Mucosa of rectum (tissue), 2 donors: ENCODE measurements at regions not wholly inside any gene's neighbourhood (a gene's known extent, or its start where the extent isn't known, plus 50 kb on each side); places are given as distances from the start of the nearest gene placed in this dataset.

Experiments
- H3K27ac ChIP-seq, 2 donors: one replicate each; pipeline ENCODE4 v1.7.0; 2013; ENCODE audit warnings: inconsistent platforms in 2 of 2, low read depth in 2 of 2, low read length in 2 of 2
- H3K27me3 ChIP-seq, 2 donors: one replicate each; pipeline ENCODE4 v1.7.0; 2013; ENCODE audit warnings: low read length in 2 of 2; ENCODE audit not compliant: control insufficient read depth in 2 of 2, insufficient read depth in 2 of 2
- H3K36me3 ChIP-seq, 2 donors: one replicate each; pipeline ENCODE4 v1.7.0; 2013; ENCODE audit warnings: low read length in 2 of 2; ENCODE audit not compliant: control insufficient read depth in 2 of 2, insufficient read depth in 2 of 2
- H3K4me1 ChIP-seq, 2 donors: one replicate each; pipeline ENCODE4 v1.7.0; 2013; ENCODE audit warnings: low read length in 2 of 2, mild to moderate bottlenecking in 1 of 2; ENCODE audit not compliant: control insufficient read depth in 2 of 2, insufficient read depth in 2 of 2
- H3K4me3 ChIP-seq, 2 donors: one replicate each; pipeline ENCODE4 v1.7.0; 2013; ENCODE audit warnings: low read length in 2 of 2
- H3K9ac ChIP-seq, 2 donors: one replicate each; pipeline ENCODE4 v1.7.0; 2013; ENCODE audit warnings: low read length in 2 of 2, low read depth in 1 of 2, mild to moderate bottlenecking in 1 of 2
- H3K9me3 ChIP-seq, 2 donors: one replicate each; pipeline ENCODE4 v1.7.0; 2013; ENCODE audit warnings: low read length in 2 of 2; ENCODE audit not compliant: control insufficient read depth in 2 of 2
- donor health status: healthy.
- donor health status: Normal muscosa, but diverticular disease.

DNA sequence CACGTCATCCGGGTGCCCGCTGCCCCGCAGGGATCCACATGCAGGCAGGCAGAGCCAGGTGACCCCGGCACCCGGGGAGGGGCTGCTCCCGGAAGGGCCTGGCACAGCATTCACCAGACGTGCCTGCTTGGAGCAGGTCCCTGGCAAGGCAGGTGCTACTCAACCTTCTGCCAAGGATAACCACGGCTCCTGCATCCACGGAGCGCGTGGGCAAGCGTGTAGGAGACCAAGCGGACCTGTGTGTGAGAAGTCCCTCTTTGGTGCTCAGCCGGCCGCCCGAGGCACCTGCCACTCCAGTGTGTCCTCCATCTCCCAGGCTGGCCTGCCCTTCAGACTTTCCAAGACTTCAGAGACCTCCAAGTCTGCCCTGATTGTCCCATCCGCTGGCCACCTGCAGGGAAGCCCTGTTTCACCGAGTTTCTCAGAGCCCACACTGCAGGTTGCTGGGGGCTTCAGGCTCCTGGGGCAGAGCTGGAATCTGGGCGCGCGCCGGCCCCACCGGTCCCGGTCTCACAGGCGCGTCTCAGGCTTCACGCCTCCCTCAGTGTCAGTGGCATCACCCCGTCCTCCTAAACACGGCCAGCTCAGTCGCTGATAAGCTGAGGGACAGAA is 124.3 kb downstream of the DLL1 start:
- no peaks in the 10 kb centered on the region for H3K9me3 ChIP-seq
- H3K36me3 ChIP-seq: no peaks in the 10 kb centered on the region
- no peaks in the 10 kb centered on the region for H3K4me1 ChIP-seq
- no peak overlapping the region for H3K4me3 ChIP-seq
- H3K9ac ChIP-seq: no peak overlapping the region
- H3K27ac ChIP-seq: no peak overlapping the region
- no peaks in the 10 kb centered on the region for H3K27me3 ChIP-seq

DNA sequence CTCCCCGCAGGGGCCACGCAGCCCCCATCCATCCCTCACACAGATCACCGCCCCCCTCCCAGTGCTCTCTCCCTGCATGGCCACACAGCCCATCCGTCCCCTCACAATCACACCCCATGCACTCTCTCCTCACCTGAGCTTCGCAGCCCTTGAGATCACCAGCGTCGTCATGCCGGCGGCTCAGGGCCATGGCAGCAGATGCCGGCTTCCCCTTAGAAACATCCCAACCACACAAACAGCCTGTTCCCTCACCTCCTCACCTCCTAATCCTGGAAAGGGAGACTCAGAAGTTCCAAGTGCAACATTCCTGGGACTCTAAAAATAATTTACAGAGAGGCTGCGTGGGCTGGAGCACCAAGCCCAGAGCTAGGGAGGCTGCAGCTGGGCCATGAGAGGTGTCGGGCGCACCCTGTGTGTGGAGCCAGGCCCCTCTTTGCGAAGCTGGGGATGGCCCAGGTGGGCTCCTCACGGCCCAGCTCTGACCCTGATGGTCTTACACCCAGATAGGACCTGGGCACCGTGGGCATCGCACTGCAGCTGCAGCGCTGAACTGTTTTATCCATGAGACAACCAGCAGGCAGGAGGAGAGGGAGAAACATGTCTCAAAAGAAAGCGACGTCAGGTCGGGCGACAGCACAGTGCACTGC is 125.3 kb downstream of the DLL1 start:
- Histone ChIP-seq H3K9me3 (no peaks in the 10 kb centered on the region), H3K4me3 (no peak overlapping the region), H3K36me3 (no peaks in the 10 kb centered on the region), H3K27ac (no peak overlapping the region), H3K27me3 (no peaks in the 10 kb centered on the region), H3K4me1 (no peaks in the 10 kb centered on the region), H3K9ac (no peak overlapping the region)

DNA sequence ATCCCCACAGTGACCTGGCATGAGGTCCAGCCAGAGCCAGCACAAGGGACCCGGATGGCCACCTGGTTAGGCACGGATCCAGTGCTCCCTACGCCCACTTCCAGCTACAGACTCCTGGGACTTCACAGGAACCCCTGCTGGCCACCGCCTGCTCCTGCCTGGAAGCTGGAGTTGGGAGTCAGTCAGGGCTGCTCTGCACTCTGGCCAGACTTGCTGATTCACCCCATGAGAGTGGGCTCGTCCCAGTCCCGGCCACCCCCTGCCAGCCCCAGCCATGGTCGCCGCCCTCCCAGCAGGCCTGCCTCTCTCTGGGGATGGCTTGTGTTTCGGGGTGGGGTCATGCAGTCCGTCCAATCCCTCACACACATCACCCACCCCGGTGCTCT is 125.8 kb downstream of the DLL1 start:
- Histone ChIP-seq H3K4me3 (no peak overlapping the region), H3K27ac (no peak overlapping the region), H3K9ac (no peak overlapping the region), H3K27me3 (no peaks in the 10 kb centered on the region), H3K36me3 (no peaks in the 10 kb centered on the region), H3K4me1 (no peaks in the 10 kb centered on the region), H3K9me3 (no peaks in the 10 kb centered on the region)

DNA sequence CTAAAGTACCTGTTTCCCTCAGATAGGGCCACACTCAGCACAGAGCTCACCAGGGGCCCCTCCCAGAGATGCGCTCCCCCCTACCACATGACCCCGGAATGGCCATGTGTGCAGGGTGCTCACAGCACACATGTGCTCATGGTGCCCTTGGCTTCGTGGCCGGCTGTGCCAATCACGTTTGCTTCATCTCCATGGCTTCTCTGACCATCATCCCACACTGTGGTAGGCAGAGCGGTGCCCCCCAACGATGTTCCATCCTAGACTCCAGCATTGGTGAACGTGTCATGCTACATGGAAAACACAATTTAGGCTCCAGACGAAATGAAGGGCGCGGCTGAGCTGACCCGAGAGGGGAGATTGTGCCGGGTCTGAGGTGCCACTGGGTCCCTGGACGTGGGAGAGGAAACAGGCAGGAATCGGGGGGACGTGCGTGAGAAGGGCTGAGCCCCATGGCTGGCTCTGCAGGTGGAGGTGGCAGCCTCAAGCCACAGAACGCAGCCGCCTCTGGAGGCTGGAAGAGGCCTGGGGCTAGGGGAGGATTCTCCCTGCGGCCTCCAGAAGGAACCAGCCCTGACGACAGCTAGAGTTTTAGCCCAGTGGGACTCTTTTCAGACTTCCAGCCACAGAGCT is 126.5 kb downstream of the DLL1 start:
- H3K4me3 ChIP-seq: no peak overlapping the region
- no peaks in the 10 kb centered on the region for H3K36me3 ChIP-seq
- H3K9ac ChIP-seq: no peak overlapping the region
- H3K9me3 ChIP-seq: no peaks in the 10 kb centered on the region
- H3K27ac ChIP-seq: no peak overlapping the region
- H3K27me3 ChIP-seq: no peaks in the 10 kb centered on the region
- no peaks in the 10 kb centered on the region for H3K4me1 ChIP-seq

DNA sequence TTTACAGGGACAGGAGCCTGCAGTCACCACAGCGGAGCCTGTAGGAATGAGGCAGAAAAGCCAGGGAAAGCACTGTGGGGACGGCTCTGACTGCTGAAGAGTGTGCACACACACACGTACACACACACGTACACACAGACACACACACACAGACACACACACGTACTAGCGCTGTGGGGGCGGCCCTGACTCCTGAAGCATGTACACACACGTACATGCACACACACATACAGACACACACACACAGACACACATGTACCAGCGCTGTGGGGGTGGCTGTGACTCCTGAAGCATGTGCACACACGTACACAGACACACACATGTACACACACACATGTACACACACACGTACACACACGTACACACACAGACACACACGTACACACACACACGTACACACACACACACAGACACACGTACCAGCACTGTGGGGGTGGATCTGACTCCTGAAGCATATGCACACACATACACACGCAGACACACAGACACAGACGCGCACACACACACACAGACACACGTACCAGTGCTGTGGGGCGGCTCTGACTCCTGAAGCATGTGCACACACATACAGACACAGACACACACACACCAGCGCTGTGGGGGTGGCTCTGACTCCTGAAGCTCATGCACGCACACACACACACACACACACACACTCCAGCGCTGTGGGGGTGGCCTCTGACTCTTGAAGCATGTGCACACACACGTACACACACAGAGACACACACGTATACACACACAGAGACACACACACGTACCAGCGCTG is 127.3 kb downstream of the DLL1 start:
- Histone ChIP-seq H3K9me3 (no peaks in the 10 kb centered on the region), H3K27ac (no peak overlapping the region), H3K9ac (no peak overlapping the region), H3K36me3 (no peaks in the 10 kb centered on the region), H3K4me3 (no peak overlapping the region), H3K4me1 (no peaks in the 10 kb centered on the region), H3K27me3 (no peaks in the 10 kb centered on the region)

DNA sequence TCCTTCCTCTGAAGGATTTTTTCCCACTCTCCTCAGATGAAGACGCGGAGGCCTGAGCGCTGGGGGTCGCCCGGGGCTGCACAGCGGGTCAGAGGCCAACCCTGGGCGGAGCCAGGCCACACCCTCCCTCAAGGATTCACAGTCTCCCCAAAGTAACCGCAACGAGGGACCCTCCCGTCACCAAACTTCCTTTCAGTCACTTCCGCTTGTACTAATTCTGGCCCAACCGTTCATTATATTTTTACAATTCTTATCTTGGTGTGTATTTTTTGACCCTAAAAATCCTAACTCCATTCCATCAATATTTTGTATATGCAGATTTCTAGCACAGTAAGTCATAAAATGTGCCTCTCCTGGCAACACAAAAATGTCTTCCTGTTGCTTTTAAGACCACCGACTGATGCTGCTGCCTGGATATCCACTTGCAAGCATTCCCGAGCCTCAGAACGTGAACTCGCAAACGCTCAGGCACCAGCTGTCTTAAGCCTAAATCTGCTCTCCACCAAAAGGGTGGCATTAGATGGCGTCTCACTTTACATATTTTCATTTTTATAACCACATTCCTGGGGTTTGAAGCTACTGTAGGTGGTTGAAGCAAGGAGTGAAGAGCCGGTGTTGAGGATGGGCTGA is 128.0 kb downstream of the DLL1 start:
- no peak overlapping the region for H3K4me3 ChIP-seq
- H3K27me3 ChIP-seq: no peaks in the 10 kb centered on the region
- H3K9ac ChIP-seq: no peak overlapping the region
- H3K4me1 ChIP-seq: no peaks in the 10 kb centered on the region
- no peaks in the 10 kb centered on the region for H3K9me3 ChIP-seq
- no peak overlapping the region for H3K27ac ChIP-seq
- no peaks in the 10 kb centered on the region for H3K36me3 ChIP-seq

DNA sequence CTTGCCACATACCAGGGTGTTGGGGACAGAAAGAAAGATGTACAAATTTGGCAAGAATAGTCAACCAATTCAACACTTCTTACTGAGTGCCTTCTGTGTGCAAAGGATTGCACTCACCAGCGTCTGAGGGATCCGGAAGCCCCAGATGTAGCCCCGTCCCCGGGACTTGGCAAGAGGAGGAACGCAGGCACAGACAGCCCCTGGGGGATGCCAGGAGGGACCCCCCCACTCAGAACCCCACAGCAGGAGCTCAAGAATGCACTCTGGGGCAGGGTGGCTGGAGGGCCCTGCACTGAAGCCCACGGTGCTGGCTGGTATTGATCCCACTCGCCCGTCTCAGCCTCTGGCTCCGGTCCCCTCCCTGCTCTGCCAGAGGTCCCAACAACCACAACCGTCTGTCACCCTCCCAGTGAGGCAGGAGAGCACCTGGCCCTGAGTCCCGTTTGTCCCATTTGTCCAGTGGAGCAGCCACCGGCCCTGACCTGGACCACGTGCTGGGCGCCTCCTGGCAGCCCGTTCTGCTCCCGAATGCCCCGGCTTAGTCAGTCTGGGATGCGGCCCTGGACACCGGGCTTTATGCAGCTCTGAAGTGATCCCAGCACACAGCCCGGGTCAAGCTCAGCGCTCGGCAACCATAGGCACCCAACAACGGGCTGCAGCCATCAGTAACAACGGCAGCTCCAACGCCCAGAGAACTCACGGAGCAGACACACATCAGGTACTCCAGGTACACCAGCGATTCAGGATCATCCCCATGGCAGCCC is 128.7 kb downstream of the DLL1 start:
- no peaks in the 10 kb centered on the region for H3K4me1 ChIP-seq
- no peak overlapping the region for H3K4me3 ChIP-seq
- no peak overlapping the region for H3K9ac ChIP-seq
- H3K27me3 ChIP-seq: no peaks in the 10 kb centered on the region
- no peaks in the 10 kb centered on the region for H3K36me3 ChIP-seq
- H3K9me3 ChIP-seq: no peaks in the 10 kb centered on the region
- H3K27ac ChIP-seq: no peak overlapping the region

DNA sequence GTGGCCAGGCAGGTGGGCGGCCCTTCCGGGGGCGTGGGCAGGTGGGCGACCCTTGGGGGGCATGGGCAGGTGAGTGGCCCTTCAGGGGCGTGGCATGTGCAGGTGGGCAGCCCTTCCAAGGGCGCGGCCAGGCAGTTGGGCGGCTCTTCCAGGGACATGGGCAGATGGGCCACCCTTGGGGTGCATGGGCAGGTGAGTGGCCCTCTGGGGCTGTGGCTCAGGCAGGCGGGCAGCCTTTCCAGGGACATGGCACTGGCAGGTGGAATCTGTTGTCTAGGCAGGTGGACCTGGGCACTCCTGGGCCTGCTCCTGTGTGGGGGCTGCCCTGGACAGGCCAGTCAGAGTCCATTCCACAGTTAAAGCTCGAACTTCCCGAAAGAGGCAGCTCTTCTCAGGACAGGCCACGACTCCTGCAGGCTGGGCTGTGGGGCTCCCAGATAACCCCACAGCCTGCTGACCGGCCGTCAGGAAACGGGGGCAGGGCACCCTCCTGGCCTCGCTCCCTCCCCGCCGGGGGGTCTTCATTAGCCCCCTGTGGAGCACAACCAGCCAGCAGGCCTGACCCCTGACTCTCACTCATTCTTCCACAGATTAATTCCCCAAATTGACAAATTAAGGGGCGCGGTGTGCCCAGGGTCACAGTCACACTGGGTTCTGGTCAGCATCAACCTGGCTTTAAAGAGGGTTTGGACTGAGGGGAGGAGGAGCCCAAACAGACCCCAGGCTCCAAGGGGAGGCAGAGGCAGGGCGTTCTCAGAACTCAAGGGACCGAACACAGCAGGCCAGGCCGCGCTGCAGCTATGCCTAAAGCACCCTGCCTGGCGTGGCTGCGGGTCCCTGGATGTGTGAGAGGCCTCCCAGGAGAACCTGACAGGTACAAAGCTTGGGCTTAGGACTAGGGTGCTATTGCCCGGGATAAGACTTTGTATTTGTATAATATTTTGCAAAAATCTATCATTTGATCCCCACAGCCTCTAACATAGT is 130.0 kb downstream of the DLL1 start:
- Histone ChIP-seq H3K4me3 (no peak overlapping the region), H3K36me3 (no peaks in the 10 kb centered on the region), H3K4me1 (no peaks in the 10 kb centered on the region), H3K9ac (no peak overlapping the region), H3K9me3 (no peaks in the 10 kb centered on the region), H3K27me3 (no peaks in the 10 kb centered on the region), H3K27ac (no peak overlapping the region)
